Endothelial cell of umbilical vein (primary cell): ENCODE measurements at regions not wholly inside any gene's neighbourhood (a gene's known extent, or its start where the extent isn't known, plus 50 kb on each side); places are given as distances from the start of the nearest gene placed in this dataset.

Experiments used
- BruUV-seq: library from RNA; stranded (reverse); fragments of 400-500 nt; replicated peaks from 2 replicates; lab custom pipeline; 2021; lab: Mats Ljungman, UMichigan
- CTCF ChIA-PET: fragments of 300-600, 350-600 bp; sonication (Branson Sonifier 250); formaldehyde crosslinking; loops from one replicate; lab custom pipeline; 2021; ENCODE audit warnings: antibody characterized with exemption, inconsistent platforms; lab: Charles Lee
- POLR2A ChIA-PET: fragments of 300-600, 350-600 bp; sonication (Branson Sonifier 250); formaldehyde crosslinking; loops from one replicate; lab custom pipeline; 2021; ENCODE audit warnings: antibody characterized with exemption, inconsistent platforms; lab: Charles Lee
- DNase-seq: peaks from one replicate; pipeline ENCODE4 v3.0.0-alpha.2; 2011; ENCODE audit warnings: low read depth, low spot score
- FAIRE-seq: peaks from 2 replicates; lab custom pipeline; 2011; peaks lifted over from hg19 to GRCh38; lab: Jason Lieb, UNC
- H2AFZ ChIP-seq: 2 replicates; pipeline ENCODE4 v1.6.0; 2012; ENCODE audit warnings: low read depth, low read length, control low read depth, inconsistent platforms
- H3K27ac ChIP-seq: 2 replicates; pipeline ENCODE4 v1.5.1; 2011; ENCODE audit warnings: low read depth, mild to moderate bottlenecking, control low read depth, low read length, moderate library complexity; ENCODE audit not compliant: insufficient read depth
- H3K27me3 ChIP-seq, 2 experiments: 2 replicates each; pipeline versions ENCODE4 v1.6.0 to v1.6.1; 2011; ENCODE audit warnings: low read length in 2 of 2, mixed read lengths in 1 of 2; ENCODE audit not compliant: control insufficient read depth in 2 of 2, insufficient read depth in 2 of 2
- H3K36me3 ChIP-seq, 2 experiments: 2 replicates in 1 of 2; 3 replicates in 1 of 2; pipeline ENCODE4 v1.5.1; 2011; ENCODE audit warnings: low read length in 2 of 2, mild to moderate bottlenecking in 1 of 2, moderate library complexity in 1 of 2; ENCODE audit not compliant: control insufficient read depth in 2 of 2, insufficient read depth in 2 of 2; ENCODE audit errors: extremely low read depth in 1 of 2
- H3K4me1 ChIP-seq: 3 replicates; pipeline ENCODE4 v1.5.1; 2011; ENCODE audit warnings: mild to moderate bottlenecking, low read length; ENCODE audit not compliant: control insufficient read depth, insufficient read depth; ENCODE audit errors: extremely low read depth
- H3K4me2 ChIP-seq: 2 replicates; pipeline ENCODE4 v1.6.1; 2011; ENCODE audit warnings: low read length, control low read depth, mixed read lengths; ENCODE audit not compliant: insufficient read depth
- H3K4me3 ChIP-seq, 3 experiments: fragments of 200-600 bp in 1 of 3; sonication (generic), shearing (Covaris generic) in 1 of 3; replicated peaks in 1 of 3; 2 replicates each; pipeline ENCODE4 v1.5.1; 2011 to 2016; ENCODE audit warnings: control low read depth in 3 of 3, low read length in 3 of 3, mild to moderate bottlenecking in 2 of 3, inconsistent platforms in 1 of 3, low read depth in 1 of 3, moderate library complexity in 1 of 3; ENCODE audit not compliant: insufficient read depth in 1 of 3
- H3K79me2 ChIP-seq: 2 replicates; pipeline ENCODE4 v1.6.0; 2012; ENCODE audit warnings: low read length, inconsistent platforms; ENCODE audit not compliant: control insufficient read depth, insufficient read depth
- H3K9ac ChIP-seq: replicated peaks from 2 replicates; pipeline ENCODE3; 2011; ENCODE audit warnings: low read length, control low read depth; ENCODE audit not compliant: insufficient read depth; ENCODE audit errors: extremely low read depth
- H3K9me1 ChIP-seq: replicated peaks from 3 replicates; pipeline ENCODE4 v1.6.0; 2011; ENCODE audit warnings: mild to moderate bottlenecking, low read length; ENCODE audit not compliant: control insufficient read depth, insufficient read depth; ENCODE audit errors: extremely low read depth
- H3K9me3 ChIP-seq: replicated peaks from 2 replicates; pipeline ENCODE4 v1.5.1; 2012; ENCODE audit warnings: low read length, inconsistent platforms; ENCODE audit not compliant: control insufficient read depth, insufficient read depth
- H4K20me1 ChIP-seq: replicated peaks from 2 replicates; pipeline ENCODE3; 2011; ENCODE audit warnings: mild to moderate bottlenecking, low read length; ENCODE audit not compliant: control insufficient read depth, insufficient read depth; ENCODE audit errors: extremely low read depth
- CTCF ChIP-seq, 2 donors: IDR thresholded peaks; 1 replicate in 1 of 2; 2 replicates in 1 of 2; pipeline ENCODE4 v1.5.1; 2011; ENCODE audit warnings: low read length in 2 of 2, mild to moderate bottlenecking in 2 of 2, moderate library complexity in 2 of 2, control low read depth in 1 of 2, inconsistent platforms in 1 of 2, low read depth in 1 of 2; ENCODE audit not compliant: insufficient read depth in 1 of 2; ENCODE audit errors: extremely low read depth in 1 of 2
- EZH2 ChIP-seq: IDR thresholded peaks from 2 replicates; pipeline ENCODE4 v1.6.1; 2012; ENCODE audit warnings: borderline replicate concordance, low read depth, mild to moderate bottlenecking, moderate library complexity, low read length, inconsistent platforms; ENCODE audit not compliant: severe bottlenecking
- FOS ChIP-seq: IDR thresholded peaks from 2 replicates; pipeline ENCODE4 v1.6.1; 2011; ENCODE audit warnings: mild to moderate bottlenecking, low read length, moderate library complexity, borderline replicate concordance; ENCODE audit not compliant: insufficient read depth
- GATA2 ChIP-seq: IDR thresholded peaks from 2 replicates; pipeline ENCODE4 v1.7.0; 2011; ENCODE audit warnings: low read depth, mild to moderate bottlenecking, moderate library complexity, mixed read lengths, low read length; ENCODE audit not compliant: insufficient read length, insufficient read depth
- JUN ChIP-seq: IDR thresholded peaks from 2 replicates; pipeline ENCODE4 v1.6.1; 2011; ENCODE audit warnings: borderline replicate concordance, low read depth; ENCODE audit not compliant: insufficient read length, insufficient read depth
- MAX ChIP-seq: IDR thresholded peaks from 2 replicates; pipeline ENCODE4 v1.6.1; 2011; ENCODE audit not compliant: insufficient read depth, insufficient read length
- MYC ChIP-seq: IDR thresholded peaks from one replicate; pipeline ENCODE4 v1.6.1; 2011; ENCODE audit warnings: mild to moderate bottlenecking, low read depth, low read length
- POLR2A ChIP-seq: IDR thresholded peaks from 2 replicates; pipeline ENCODE4 v1.6.1; 2012; ENCODE audit warnings: low read depth, mild to moderate bottlenecking, control low read depth, low read length
- POLR2AphosphoS5 ChIP-seq: IDR thresholded peaks from 2 replicates; pipeline ENCODE4 v1.6.1; 2012; ENCODE audit warnings: low read depth, mild to moderate bottlenecking, control low read depth, low read length, moderate library complexity; ENCODE audit not compliant: insufficient read depth
- dilution Hi-C: fragments of 300-500 bp; cut with MboI; formaldehyde crosslinking; loops from one replicate; pipeline ENCODE4 v1.15.0; 2019; ENCODE audit warnings: low sequenced_read_pairs; ENCODE audit not compliant: extremely low pct_ligation_motif_present
- intact Hi-C: fragments of 100-400 bp; cut with micrococcal nuclease; formaldehyde crosslinking; loops from one replicate; pipeline ENCODE4 v1.10.0; 2022

GRCh38 chr15:52923626-52924025 is 133.5 kb upstream of the ONECUT1 start:
- no peak for DNase-seq
- H3K4me2 ChIP-seq: no peak overlapping the region
- no peaks in the 10 kb centered on the region for H3K79me2 ChIP-seq
- no peaks in the 10 kb centered on the region for H3K36me3 ChIP-seq
- no TSS peak for BruUV-seq
- H3K9me1 ChIP-seq: no peaks in the 10 kb centered on the region
- CTCF ChIA-PET: no interaction called here
- intact Hi-C loops: no loop called here
- no peaks in the 10 kb centered on the region for H3K27me3 ChIP-seq
- no peaks in the 10 kb centered on the region for H3K9me3 ChIP-seq
- TF ChIP-seq MAX: no peak
- TF ChIP-seq POLR2A: no peak
- no peak for TF ChIP-seq CTCF (IDR thresholded peaks at IDR 0.05; ENCODE audit: extremely low read depth in 1 of 2, insufficient read depth in 1 of 2, low read depth in 1 of 2, low read length in 2 of 2)
- no peak for TF ChIP-seq MYC
- no peak for TF ChIP-seq EZH2
- TF ChIP-seq POLR2AphosphoS5: no peak
- no peak for TF ChIP-seq GATA2
- no peak for TF ChIP-seq FOS
- no peak for TF ChIP-seq JUN
- no peak overlapping the region for H3K9ac ChIP-seq
- H4K20me1 ChIP-seq: no peaks in the 10 kb centered on the region
- H3K27ac ChIP-seq: no peak overlapping the region
- no peaks in the 10 kb centered on the region for H3K4me1 ChIP-seq
- no peak for FAIRE-seq
- H2AFZ ChIP-seq: no peak overlapping the region
- no peak overlapping the region for H3K4me3 ChIP-seq
- dilution Hi-C loops: no loop called here
- POLR2A ChIA-PET: no interaction called here
